ENCODE measurements at regions not wholly inside any gene's neighbourhood (a gene's known extent, or its start where the extent isn't known, plus 50 kb on each side); places are given as distances from the start of the nearest gene placed in this dataset.

DNA sequence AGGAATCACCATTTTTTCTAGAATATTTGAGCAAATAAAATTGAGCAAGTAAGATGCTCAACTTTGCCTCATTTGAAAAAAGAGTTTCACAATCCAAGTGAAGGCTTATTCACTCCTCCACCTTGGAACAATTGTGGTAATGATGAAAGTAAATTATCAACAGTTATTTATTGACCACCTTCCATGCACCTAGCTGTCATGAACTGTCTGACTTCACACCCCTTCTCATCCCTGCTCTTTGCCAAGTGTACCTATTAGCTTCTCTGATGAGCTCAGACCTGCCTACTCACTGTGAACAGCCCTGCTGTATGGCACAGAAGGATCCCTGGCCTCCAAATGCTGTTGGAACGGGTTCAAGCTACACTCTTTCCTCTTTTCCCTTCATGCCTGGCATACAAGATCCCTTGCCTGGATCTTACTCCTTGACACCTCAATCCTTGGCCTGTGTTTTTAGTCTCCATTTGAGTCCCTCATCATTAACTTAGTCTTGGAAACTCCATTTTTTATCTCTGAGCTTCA, 99.0 kb upstream of the PREP start:
- no peaks in the 10 kb centered on the region for H3K79me2 ChIP-seq (ENCODE audit: control insufficient read depth, insufficient read depth, low read length)
- H2AFZ ChIP-seq (ENCODE audit: insufficient read depth, low read depth, low read length, poor library complexity, severe bottlenecking), result no peak overlapping the region
- ChIA-PET CTCF (interaction anchor here (1.0 kb wide), 1 partner anchor 71 kb away, joined by 3 read pairs; no protein-coding TSS in a partner anchor), POLR2A (no interaction called here)
- no peaks in the 10 kb centered on the region for H3K36me3 ChIP-seq (replicated peaks in 1 of 2; ENCODE audit: control extremely low read depth in 1 of 2, control insufficient read depth in 1 of 2, extremely low read depth in 1 of 2, insufficient read depth in 2 of 2, low read length in 1 of 2)
- intact Hi-C loops (cut with micrococcal nuclease), result no loop called here
- no peaks in the 10 kb centered on the region for H3K4me1 Mint-ChIP-seq
- H3K27me3 Mint-ChIP-seq, result peaks cover 16% of the 10 kb centered on the region
- 84% methylated on average over 1 of the region's 1 CpG for WGBS (ENCODE audit: insufficient coverage)
- no peak overlapping the region for H3K4me3 ChIP-seq (ENCODE audit: control extremely low read depth in 1 of 5, extremely low read depth in 1 of 5, insufficient read depth in 1 of 5, low read depth in 2 of 5, low read length in 4 of 5)
- H3K9me3 ChIP-seq (ENCODE audit: control extremely low read depth in 1 of 3, control insufficient read depth in 2 of 3, insufficient read depth in 1 of 3, low read length in 2 of 3), result no peaks in the 10 kb centered on the region
- H3K27me3 ChIP-seq (replicated peaks in 1 of 4; ENCODE audit: control extremely low read depth in 1 of 4, control insufficient read depth in 3 of 4, insufficient read depth in 4 of 4, low read length in 3 of 4), result no peaks in the 10 kb centered on the region
- no peak overlapping the region for H3K9ac ChIP-seq (ENCODE audit: low read length)
- TF ChIP-seq EZH2 (IDR thresholded peaks at IDR 0.05; ENCODE audit: borderline replicate concordance, insufficient read depth, low read depth, low read length, poor library complexity, severe bottlenecking) (no peak), CTCF (IDR thresholded peaks at IDR 0.05) (no peak)
- ATAC-seq (ENCODE audit: low read depth) (no peak), DNase-seq (no peak)
- no peak overlapping the region for H3K4me2 ChIP-seq (replicated peaks; ENCODE audit: low read depth, low read length, poor library complexity, severe bottlenecking)
- no peaks in the 10 kb centered on the region for H4K20me1 ChIP-seq (ENCODE audit: control insufficient read depth, insufficient read depth, low read length, poor library complexity, severe bottlenecking)
- no peaks in the 10 kb centered on the region for H3K9me3 Mint-ChIP-seq (ENCODE audit: insufficient read depth)
- H3K27ac Mint-ChIP-seq, result no peak overlapping the region
- H3K4me3 Mint-ChIP-seq, result no peak overlapping the region
- H3K4me1 ChIP-seq (ENCODE audit: control insufficient read depth in 2 of 2, insufficient read depth in 2 of 2, low read length in 2 of 2), result no peaks in the 10 kb centered on the region
- H3K27ac ChIP-seq (ENCODE audit: low read length in 2 of 2), result no peak overlapping the region

DNA sequence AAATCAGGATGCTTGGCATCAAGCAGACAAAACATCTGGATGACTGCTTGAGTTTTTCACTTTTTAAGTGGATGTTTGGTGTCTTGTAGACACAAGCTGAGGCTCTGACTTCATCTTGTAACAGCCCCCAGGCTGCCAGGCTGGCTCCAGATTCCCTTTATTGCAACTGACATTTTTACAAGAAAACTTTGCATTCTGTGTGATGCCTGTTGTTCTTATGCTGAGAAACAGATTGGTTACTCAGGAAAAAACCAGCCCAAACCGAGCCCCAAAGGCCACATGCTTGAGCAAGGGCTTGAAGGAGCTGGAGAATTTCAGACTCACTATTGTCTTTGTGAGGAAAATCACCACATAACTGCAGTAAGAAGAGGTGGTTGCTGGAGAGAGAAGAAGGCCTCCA, 98.4 kb upstream of the PREP start:
- WGBS (ENCODE audit: insufficient coverage), result 88% methylated on average over 1 of the region's 1 CpG
- Mint-ChIP-seq H3K9me3 (ENCODE audit: insufficient read depth) (no peaks in the 10 kb centered on the region), H3K4me3 (no peak overlapping the region), H3K27ac (no peak overlapping the region), H3K27me3 (peaks cover 11% of the 10 kb centered on the region), H3K4me1 (no peaks in the 10 kb centered on the region)
- Histone ChIP-seq H3K79me2 (ENCODE audit: control insufficient read depth, insufficient read depth, low read length) (no peaks in the 10 kb centered on the region), H3K9ac (ENCODE audit: low read length) (no peak overlapping the region), H3K27me3 (replicated peaks in 1 of 4; ENCODE audit: control extremely low read depth in 1 of 4, control insufficient read depth in 3 of 4, insufficient read depth in 4 of 4, low read length in 3 of 4) (no peaks in the 10 kb centered on the region), H3K4me1 (ENCODE audit: control insufficient read depth in 2 of 2, insufficient read depth in 2 of 2, low read length in 2 of 2) (no peaks in the 10 kb centered on the region), H3K4me2 (replicated peaks; ENCODE audit: low read depth, low read length, poor library complexity, severe bottlenecking) (no peak overlapping the region), H3K27ac (ENCODE audit: low read length in 2 of 2) (no peak overlapping the region), H3K36me3 (replicated peaks in 1 of 2; ENCODE audit: control extremely low read depth in 1 of 2, control insufficient read depth in 1 of 2, extremely low read depth in 1 of 2, insufficient read depth in 2 of 2, low read length in 1 of 2) (no peaks in the 10 kb centered on the region), H3K9me3 (ENCODE audit: control extremely low read depth in 1 of 3, control insufficient read depth in 2 of 3, insufficient read depth in 1 of 3, low read length in 2 of 3) (no peaks in the 10 kb centered on the region), H2AFZ (ENCODE audit: insufficient read depth, low read depth, low read length, poor library complexity, severe bottlenecking) (no peak overlapping the region), H4K20me1 (ENCODE audit: control insufficient read depth, insufficient read depth, low read length, poor library complexity, severe bottlenecking) (no peaks in the 10 kb centered on the region), H3K4me3 (ENCODE audit: control extremely low read depth in 1 of 5, extremely low read depth in 1 of 5, insufficient read depth in 1 of 5, low read depth in 2 of 5, low read length in 4 of 5) (no peak overlapping the region)
- DNase-seq (no peak), ATAC-seq (ENCODE audit: low read depth) (no peak)
- intact Hi-C loops (cut with micrococcal nuclease), result no loop called here
- ChIA-PET POLR2A (no interaction called here), CTCF (interaction anchor here (1.0 kb wide), 1 partner anchor 70 kb away, joined by 3 read pairs; no protein-coding TSS in a partner anchor)
- TF ChIP-seq CTCF (IDR thresholded peaks at IDR 0.05) (no peak), EZH2 (IDR thresholded peaks at IDR 0.05; ENCODE audit: borderline replicate concordance, insufficient read depth, low read depth, low read length, poor library complexity, severe bottlenecking) (no peak)
